GM12865 (cell line): ENCODE measurements at regions not wholly inside any gene's neighbourhood (a gene's known extent, or its start where the extent isn't known, plus 50 kb on each side); places are given as distances from the start of the nearest gene placed in this dataset.

Experiments
- DNase-seq: peaks from one replicate; pipeline ENCODE4 v3.0.0; 2010; ENCODE audit warnings: low read depth
- H3K4me3 ChIP-seq: 2 replicates; pipeline ENCODE4 v1.5.1; 2011; ENCODE audit warnings: mild to moderate bottlenecking, low read depth, low read length, control low read depth
- TF ChIP-seq, protein P1 (sequence below): IDR thresholded peaks from 2 replicates; pipeline ENCODE4 v1.5.1; 2011; ENCODE audit warnings: low read length, control low read depth, low read depth, inconsistent platforms; ENCODE audit not compliant: insufficient read depth; ENCODE audit errors: missing control alignments

DNA sequence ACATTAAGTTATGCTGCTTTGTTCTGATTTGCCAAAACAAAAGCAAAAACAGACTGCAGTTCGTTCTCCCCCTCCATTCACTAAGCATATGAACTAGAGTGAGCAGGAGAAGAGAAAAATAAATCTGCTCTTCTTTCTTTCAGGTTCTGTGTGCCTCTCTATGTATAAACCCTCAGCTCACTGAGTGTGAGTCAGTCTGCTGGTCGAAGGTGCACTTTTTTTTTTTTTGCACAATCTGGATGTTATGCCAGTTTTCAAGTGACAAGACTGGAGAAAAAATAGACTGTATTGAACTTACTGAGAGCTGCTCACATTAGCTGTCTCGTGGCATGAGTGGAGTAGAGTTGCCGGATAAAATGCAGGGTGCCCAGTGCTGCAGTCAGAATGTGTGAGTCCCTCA lies 244.6 kb upstream of the ATP10B start:
- TF ChIP-seq, protein P1, sequence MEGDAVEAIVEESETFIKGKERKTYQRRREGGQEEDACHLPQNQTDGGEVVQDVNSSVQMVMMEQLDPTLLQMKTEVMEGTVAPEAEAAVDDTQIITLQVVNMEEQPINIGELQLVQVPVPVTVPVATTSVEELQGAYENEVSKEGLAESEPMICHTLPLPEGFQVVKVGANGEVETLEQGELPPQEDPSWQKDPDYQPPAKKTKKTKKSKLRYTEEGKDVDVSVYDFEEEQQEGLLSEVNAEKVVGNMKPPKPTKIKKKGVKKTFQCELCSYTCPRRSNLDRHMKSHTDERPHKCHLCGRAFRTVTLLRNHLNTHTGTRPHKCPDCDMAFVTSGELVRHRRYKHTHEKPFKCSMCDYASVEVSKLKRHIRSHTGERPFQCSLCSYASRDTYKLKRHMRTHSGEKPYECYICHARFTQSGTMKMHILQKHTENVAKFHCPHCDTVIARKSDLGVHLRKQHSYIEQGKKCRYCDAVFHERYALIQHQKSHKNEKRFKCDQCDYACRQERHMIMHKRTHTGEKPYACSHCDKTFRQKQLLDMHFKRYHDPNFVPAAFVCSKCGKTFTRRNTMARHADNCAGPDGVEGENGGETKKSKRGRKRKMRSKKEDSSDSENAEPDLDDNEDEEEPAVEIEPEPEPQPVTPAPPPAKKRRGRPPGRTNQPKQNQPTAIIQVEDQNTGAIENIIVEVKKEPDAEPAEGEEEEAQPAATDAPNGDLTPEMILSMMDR = no peak
- no peak for DNase-seq
- H3K4me3 ChIP-seq = no peak overlapping the region

DNA sequence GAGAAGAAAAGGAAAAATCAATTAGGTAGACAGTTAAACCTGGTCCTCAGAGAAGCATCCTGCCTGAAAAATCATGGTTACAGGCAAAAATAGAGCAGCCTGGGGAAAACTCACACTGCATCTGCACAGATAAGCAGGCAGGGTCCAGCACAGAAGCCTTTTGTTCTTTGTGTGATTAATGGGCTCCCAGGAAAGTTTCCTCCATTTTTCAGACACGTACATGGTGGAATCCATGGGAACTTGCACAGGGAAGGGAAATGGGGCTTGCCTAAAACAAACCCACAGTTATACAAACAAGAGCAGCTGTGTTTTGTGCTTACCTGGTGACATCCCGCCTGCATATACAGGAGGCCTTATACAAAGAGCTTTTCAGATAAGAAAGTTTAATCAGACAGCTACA lies 243.9 kb upstream of the ATP10B start:
- no peak for DNase-seq
- no peak overlapping the region for H3K4me3 ChIP-seq
- TF ChIP-seq, protein P1 = no peak

DNA sequence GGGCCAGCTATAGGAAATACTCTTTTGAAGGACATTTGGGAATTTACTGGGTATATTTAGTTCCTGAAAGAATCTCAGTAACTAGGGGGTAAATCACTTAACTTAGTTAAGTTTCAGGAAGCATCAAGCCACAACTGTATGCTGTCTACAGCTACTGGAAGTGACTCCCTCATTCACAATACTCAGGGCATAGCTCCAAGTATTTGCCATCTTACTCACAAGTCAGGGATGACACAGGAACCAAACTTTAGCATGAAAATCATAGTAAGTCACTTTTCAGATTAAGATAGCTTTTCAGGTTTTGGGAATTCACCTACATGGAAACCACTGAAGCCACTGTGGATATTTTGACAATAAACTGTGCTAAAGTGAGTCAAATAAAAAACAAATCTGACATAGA lies 242.4 kb upstream of the ATP10B start:
- H3K4me3 ChIP-seq = no peak overlapping the region
- DNase-seq = no peak
- TF ChIP-seq, protein P1 = no peak

DNA sequence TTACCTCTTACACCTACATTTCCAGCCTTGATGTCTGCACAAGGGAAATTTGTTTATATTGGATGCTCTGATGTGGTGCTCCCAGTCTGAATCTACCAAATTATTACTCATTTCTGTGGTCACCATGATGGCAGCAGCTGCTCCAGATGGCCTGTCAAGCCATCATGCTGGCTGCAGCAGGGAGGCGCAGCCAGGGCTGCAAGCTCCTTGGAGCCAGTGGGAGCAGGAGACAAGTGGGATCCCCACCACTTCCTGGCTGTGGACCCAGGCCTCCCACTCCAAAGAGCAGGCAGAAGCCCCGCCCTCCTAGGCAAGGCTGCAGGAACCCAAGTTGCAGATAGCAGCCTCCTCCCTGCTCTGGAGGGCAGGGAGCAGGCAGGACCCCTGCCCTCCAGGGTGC lies 241.1 kb upstream of the ATP10B start:
- TF ChIP-seq, protein P1 = no peak
- no peak for DNase-seq
- H3K4me3 ChIP-seq = no peak overlapping the region

DNA sequence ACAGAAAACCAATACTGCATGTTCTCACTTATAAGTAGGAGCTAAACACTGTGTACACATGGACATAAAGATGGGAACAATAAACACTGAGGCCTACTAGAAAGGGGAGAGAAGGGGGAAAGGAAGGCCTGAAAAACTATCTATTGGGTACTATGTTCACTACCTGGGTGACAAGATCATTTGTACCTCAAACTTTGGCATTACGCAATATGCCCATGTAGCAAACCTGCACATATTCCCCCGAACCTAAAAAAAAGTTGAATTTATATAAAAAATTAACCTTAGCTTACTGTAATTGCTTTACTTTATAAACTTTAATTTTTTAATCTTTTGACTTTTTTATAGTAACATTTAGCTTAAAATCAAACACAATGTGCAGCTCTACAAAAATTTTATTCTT lies 237.6 kb upstream of the ATP10B start:
- no peak for DNase-seq
- H3K4me3 ChIP-seq = no peak overlapping the region
- TF ChIP-seq, protein P1 = no peak

DNA sequence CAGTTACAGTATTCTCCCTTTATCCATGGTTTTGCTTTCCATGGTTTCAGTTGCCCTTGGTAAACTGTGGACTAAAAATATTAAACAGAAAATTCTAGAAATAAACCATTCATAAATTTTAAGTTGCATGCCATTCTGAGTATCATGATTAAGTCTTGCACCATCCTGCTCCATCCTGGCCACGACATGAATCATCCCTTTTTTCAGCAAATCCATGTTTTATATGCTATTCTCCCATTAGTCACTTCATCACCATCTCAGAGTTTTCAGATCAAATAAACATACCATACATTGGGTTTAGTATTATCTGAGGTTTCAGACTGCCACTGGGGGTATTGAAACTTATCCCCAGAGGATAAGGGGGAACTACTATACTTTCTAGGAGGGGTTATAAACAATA lies 234.4 kb upstream of the ATP10B start:
- TF ChIP-seq, protein P1 = no peak

DNA sequence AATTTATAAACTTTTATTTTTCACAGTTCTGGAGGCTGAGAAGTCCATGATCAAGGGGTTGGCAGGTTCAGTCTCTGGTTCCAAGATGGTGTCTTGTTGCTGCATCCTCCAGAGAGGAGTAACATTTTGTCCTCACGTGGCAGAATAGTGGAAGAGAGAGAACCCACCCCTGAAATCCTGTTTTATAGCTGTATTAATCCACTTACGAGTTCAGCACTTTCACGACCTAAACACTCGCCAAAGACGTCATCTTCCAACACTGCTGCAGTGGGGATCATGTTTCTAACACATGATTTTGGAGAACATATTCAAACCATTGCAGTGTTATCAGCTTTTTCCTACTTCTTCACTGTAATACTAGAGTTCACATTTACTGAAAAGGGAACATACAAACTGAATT lies 233.0 kb upstream of the ATP10B start:
- no peak overlapping the region for H3K4me3 ChIP-seq
- TF ChIP-seq, protein P1 = no peak
- DNase-seq = no peak

More for the DNA sequence above, 234.4 kb upstream of the ATP10B start:
- no peak for DNase-seq
- H3K4me3 ChIP-seq = no peak overlapping the region
